Occipital lobe (tissue), 1 donor: ENCODE measurements at regions not wholly inside any gene's neighbourhood (a gene's known extent, or its start where the extent isn't known, plus 50 kb on each side); places are given as distances from the start of the nearest gene placed in this dataset.
"Not testable (repeated sequence)": the region's sequence is repeated elsewhere in the genome, so short reads cannot be mapped to it uniquely, and the experiment has no call there.

Source experiments
- DNase-seq: peaks from one replicate; lab custom pipeline; 2025; lab: John Stamatoyannopoulos, UW

DNA sequence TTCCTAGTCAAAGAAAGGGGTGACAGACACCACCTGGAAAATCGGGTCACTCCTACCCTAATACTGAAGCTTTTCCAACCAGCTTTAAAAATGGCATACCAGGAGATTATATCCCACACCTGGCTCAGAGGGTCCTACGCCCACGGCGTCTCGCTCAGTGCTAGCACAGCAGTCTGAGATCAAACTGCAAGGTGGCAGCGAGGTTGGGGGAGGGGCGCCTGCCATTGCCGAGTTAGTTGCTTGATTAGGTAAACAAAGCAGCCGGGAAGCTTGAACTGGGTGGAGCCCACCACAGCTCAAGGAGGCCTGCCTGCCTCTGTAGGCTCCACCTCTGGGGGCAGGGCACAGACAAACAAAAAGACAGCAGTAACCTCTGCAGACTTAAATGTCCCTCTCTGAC lies 127.1 kb downstream of the NXPE2 start:
- DNase-seq = not testable (repeated sequence)

DNA sequence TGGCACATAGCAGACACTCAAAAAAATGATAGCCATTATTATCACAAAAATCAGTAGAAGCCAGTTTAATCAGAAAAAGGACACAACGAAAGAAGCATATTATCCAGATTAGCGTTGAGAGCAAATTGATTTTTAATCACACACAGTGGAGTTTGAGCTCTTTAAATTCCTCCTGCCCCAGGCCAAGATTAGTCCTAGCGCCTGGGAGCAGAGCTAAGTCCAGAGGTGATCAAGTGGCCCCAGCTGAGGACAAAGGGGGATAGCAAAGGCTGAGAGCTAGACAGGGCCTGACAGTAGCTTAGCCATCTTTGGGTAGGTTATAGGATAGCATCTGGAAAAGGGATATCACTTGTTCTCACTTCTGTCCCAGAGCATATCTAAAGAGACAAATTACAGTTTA lies 133.6 kb downstream of the NXPE2 start:
- DNase-seq = no peak

GRCh38 chr11:114812733-114813132 lies 134.4 kb downstream of the NXPE2 start:
- no peak for DNase-seq

- no peak for DNase-seq
Measured at GRCh38 chr11:114813189-114813718, 134.9 kb downstream of the NXPE2 start.

GRCh38 chr11:114815176-114815575 lies 136.8 kb downstream of the NXPE2 start:
- DNase-seq = no peak

GRCh38 chr11:114815761-114816160 lies 137.4 kb downstream of the NXPE2 start:
- no peak for DNase-seq

DNA sequence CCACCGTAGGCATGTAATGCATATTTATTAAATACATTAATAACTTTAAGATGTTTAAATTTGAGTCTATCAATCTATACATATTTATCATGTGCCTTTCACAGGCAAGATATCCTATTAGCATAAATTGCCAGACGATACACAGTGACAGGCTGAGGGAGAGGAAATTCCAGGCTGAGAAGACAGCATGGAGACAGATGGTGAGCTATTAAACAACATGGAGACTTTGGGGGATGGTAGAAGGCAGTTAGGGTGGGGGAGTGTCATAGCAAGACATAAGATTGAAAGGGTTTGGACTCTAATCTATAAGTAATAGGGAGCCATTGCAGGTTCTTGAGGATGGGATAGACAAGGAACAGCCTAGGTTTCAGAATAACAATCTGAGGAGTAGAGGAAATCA lies 138.5 kb downstream of the NXPE2 start:
- DNase-seq = no peak

DNA sequence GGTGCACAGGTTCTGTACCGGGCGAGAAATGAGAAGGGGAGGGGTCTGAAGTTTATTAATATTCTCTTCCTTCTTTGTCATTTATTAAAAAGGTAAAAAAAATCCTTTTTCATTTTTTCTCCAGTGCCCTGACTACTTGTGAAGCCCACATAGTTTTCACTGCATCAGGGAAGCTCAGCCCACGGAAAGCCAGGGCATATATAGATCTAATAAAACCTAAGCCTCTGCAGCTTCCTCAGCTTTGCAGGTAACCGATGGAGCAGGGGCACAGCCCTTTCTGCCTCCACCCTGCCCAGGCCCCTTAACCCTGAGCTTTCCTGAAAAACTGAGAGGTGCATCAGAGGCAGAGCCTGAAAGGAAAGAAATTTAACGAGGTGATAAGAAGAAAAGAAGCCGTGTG lies 140.1 kb downstream of the NXPE2 start:
- no peak for DNase-seq

DNA sequence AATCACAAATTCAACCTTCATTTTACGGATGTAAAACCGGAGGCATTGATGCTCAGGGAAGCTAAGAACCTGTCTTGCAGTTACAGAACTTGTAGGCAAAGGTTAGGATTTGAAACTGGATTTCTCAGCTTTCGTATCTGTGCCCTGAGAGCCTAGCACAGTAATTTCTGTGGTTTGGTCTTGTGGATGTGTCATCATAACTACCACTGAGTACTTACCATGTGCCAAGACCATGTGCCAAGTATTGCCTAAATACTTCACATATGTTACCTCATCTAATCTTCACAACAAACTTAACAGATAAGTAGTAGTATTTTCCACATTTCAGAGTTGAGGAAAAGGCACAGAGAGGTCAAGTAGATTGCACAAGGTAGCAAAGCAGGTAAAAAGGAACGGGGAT lies 140.7 kb downstream of the NXPE2 start:
- DNase-seq = no peak

DNA sequence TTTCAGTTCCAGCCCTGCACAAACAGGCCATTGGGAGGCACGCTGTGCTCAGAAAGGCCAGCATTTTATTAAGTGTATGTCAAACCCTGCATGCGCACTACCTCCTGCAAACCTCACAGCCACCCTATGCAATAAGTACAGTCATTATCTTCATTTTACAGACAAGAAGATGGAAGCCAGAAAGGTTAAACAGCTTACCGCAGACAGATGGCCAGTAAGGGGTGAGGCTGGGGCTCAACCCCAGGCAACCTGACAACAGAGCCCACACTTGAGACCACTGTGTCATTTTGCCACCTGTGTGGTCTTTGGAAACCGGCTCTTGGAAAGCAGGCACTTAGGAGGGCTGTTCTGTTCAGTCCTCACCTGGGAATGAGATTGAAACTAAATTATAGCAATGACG lies 142.3 kb downstream of the NXPE2 start:
- DNase-seq = no peak

DNA sequence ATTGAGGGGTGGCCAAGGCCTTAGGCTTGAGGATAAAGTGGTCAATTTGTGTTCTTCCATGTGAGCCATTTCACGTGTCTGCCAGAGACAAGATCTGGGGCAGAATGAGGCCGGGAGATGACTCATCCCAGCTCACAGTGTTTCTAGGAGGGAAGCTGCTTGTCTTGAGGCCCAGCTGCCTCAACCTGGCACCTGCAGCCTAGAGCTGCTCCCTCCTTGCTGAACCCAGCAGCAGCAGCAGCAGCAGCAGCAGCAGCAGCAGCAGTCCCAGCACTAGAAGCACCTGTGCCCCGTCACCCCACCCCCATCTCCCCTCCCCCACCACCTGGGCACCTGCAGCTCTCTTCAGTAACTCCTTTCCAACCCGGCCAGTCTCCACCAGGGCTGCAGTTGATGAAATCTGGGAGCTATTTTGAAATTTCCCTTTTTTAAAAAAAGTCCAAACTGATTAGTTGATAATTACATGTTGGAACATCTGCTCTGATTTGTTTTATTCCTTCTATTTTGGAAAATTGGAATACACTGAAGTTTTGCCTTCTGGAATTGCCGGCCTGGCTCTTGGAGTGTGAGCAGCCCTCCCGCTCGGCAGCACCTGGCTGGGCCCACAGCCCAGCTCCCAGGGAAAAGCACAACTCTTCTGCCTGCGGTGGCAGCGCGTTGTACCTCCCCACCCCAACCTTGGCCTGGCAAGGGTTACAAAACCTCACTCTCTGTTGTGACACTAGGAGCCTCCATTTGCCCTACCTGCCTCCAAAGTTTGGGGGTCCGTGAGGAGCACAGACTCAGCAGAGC lies 143.5 kb downstream of the NXPE2 start:
- DNase-seq = peak; percentile 49

DNA sequence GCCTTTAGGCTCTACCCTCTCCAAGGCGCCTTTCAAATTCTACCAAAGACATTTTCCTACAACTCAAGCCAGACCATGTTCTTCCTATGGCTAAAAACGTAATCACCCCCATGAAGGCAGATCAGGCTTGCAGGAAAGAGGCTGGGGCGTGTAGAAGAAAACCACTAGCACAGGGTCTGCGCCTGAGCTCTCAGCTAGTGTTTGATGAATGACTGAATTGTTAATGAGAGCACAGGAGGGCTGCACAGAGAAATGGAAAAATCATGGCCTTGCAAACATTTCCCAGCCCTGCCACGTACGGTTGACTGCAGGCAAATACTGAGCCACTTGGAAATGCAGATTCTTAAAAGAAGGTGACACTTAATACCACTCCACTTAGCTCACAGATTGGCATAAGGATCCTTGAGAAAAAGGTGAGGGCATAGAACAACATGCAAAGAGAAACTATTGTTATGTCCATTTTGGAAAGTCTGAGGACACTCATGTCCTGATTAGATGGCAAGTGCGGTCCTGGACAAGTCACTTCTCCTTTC lies 148.6 kb downstream of the NXPE2 start:
- no peak for DNase-seq

DNA sequence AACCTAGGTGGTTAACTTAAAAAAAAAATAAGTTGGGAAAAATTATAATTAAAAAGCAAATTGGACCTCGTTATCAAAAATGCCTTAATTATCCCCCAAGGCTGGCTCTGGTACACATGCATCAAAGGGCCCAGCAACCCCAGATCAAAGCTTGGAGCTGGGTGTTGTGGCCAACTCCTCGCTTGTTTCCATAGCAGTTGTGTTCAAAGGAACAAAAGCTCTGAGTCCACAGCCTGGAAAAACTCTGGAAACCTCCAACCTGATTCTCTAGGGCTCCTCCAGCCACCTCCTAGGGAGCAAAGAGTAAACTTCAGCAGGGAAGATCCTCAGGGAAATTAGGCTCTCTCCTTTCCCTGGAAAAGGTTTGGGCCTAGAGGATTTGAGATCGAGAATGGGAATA lies 149.4 kb downstream of the NXPE2 start:
- DNase-seq = no peak

GRCh38 chr11:114832532-114833125 lies 154.3 kb downstream of the NXPE2 start:
- DNase-seq = no peak

DNA sequence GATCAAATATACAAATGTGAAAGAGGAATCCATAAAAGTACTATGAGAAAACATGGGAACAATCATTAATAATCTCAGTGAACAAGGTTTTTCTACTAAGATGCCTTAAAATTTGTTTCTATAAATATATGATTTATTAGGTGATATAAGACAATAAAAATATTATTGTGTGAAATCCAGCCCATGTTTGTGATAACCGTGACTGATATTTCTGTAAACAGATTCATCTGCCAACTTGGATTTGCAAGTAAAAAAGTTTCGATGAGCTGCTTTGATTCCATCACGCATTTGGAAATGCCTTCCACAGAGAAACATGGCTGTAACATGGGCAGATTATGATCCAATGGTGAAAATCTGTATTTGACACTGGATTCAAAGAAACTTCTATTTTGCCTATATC lies 157.8 kb downstream of the NXPE2 start:
- no peak for DNase-seq

DNA sequence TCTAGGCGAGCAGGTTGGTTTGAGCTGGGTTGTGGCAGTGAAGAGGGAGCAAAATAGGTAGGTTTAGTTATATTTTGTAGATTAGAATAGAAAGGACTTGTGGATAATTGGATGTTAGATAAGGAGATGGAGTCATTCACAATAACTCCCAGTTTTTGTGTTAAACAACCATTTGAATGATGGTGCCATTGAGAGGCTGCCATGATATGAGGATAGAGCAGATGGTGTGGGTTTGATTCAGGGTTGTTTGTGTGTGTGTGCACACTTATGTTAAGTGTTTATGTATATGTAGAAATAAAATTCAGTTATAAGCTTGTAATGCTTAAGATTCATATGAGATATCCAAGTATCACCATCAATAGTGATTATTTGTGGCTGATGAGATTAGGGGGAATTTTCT lies 166.6 kb downstream of the NXPE2 start:
- no peak for DNase-seq

DNA sequence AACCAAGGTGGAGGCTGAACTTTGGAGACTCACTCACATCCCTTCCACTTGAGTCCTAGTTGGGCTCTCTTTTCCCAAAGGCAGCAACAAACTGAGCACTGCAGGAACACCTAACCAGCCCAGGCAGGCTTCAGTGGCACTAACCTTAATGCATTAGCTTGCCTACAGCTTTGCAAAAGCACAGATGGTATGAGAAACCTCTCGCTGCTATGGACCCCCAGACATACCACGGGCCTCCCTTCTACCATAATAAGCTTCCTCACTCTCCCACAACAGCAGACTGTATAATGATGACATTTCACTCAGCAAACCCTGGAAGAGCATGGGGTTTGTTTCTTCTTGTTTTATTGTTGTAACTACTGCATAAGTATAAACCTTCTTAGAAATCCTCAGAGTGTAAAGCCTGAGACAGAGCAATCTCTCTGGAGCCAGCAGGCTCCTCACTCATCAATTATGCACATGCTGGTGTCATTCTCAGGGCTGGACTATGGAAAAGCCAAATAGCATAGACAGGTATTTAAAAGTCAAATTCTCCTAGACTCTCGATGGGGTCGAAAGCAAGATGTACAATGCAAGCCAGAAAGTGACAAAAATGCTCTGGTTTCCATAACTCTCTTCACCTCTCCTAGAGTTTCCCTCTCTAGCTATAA lies 167.6 kb downstream of the NXPE2 start:
- no peak for DNase-seq

GRCh38 chr11:114846416-114846791 lies 168.1 kb downstream of the NXPE2 start:
- peak; percentile 58 for DNase-seq

DNA sequence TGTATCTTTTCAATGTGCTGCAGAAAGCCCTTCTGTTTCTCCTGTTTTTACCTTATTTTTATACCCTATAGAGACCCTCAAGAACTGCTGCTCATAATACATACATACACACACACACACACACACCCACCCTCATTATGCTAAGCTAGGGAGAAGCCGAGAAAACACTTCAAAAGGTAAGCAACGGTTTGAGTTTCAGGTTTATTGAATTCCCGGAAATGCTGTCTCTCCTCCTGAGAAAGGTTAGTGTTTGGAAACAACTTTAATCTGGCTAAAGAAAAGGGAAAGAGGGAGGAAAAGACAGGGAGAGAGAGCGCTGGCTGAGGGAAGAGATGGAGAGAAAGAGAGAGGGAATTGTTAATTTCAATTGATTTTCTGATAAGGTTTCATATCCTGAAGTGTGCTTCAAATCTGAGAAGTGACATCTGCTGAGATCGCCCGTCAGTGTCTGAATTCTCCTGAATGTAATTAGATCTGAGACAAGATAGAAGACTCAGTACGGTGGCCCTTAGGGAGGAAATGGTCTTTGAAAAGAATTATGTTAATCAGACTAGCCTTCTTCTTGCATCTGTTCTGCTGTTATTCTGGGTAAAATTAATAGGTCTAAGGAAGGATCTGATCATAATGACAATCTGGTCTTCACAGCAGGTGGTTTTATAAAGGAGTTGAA lies 169.1 kb downstream of the NXPE2 start:
- no peak for DNase-seq

- DNase-seq = no peak
Measured at GRCh38 chr11:114848027-114848426, 169.7 kb downstream of the NXPE2 start.

DNA sequence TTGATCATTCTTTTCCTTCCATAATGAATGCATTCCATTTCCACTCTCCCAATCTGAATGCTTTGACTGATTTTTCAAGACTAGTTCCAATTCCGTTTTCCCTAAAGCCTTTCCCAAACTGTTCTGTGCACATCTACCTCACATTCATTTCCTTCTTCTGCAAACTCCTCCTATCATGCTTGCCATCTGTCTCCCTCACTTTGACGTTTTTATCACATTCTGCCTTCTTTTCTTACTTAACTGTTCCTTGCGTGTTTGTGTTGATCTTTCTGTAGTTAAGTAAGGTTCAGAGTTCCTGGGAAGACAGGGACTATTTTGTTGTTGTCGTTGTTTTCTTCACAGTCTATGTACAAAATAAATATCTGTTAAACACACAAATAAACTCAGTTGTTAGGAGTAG lies 179.0 kb downstream of the NXPE2 start:
- no peak for DNase-seq

DNA sequence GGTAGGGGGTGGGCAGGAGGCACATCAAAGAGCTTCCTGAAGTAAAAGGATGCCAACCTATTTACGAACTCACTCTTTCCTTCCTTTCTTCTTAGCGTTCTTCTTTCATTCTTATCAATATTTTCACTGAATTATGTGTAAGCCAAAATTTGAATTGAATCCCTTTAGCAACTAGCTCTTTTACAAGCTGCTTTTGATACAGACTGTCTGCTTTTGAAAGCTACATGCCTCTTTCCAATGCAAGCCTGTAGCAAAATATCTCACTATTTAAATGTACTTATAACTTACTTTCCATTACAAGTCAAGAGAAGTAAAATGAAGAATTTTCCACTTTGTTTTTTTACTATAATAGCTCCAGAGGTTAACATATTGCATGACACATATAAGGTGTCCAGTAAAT lies 186.6 kb downstream of the NXPE2 start:
- DNase-seq = no peak
